ENCODE measurements at regions not wholly inside any gene's neighbourhood (a gene's known extent, or its start where the extent isn't known, plus 50 kb on each side); places are given as distances from the start of the nearest gene placed in this dataset.
"Not testable (repeated sequence)": the region's sequence is repeated elsewhere in the genome, so short reads cannot be mapped to it uniquely, and the experiment has no call there.

DNA sequence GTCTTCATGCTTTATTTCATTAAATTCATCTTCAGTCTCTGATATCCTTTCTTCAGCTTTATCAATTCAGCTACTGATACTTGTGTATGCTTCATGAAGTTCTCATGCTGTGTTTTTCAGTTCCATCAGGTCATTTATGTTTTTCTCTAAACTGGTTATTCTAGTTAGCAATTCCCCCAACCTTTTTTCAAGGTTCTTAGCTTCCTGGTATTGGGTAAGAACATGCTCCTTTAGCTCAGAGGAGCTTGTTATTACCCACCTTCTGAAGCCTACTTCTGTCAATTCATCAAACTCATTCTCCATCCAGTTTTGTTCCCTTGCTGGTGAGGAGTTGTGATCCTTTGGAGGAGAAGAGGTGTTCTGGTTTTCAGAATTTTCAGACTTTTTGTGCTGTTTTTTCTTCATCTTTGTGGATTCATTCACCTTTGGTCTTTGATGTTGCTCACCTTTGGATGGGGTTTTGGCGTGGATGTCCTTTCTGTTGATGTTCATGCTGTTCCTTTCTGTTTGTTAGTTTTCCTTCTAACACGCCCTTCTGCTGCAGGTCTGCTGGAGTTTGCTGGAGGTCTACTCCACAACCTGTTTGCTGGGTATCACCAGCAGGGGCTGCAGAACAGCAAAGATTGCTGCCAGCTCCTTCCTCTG lies 69.9 kb upstream of the PCSK5 start:
- H3K4me1 Mint-ChIP-seq; CTCF ChIA-PET; H3K4me3 ChIP-seq (ENCODE audit: control insufficient read depth in 1 of 2, extremely low read depth in 1 of 2, low read length in 1 of 2); H3K4me3 Mint-ChIP-seq; H3K36me3 ChIP-seq (ENCODE audit: control insufficient read depth in 2 of 2, extremely low read depth in 1 of 2, insufficient read depth in 1 of 2, low read length in 1 of 2); H3K27ac ChIP-seq (ENCODE audit: low read length); DNase-seq; H3K27ac Mint-ChIP-seq; POLR2A ChIA-PET; ATAC-seq (replicated peaks in 1 of 4); H3K4me1 ChIP-seq (ENCODE audit: control insufficient read depth in 1 of 2, extremely low read depth in 1 of 2, insufficient read depth in 2 of 2, low read length in 2 of 2); H3K36me3 Mint-ChIP-seq; H3K9me3 ChIP-seq: not testable (repeated sequence)
- Mint-ChIP-seq H3K9me3 (peaks cover 3 to 17% (median 4%) of the 10 kb centered on the region in 3 donors), H3K27me3 (peaks cover 12 to 23% of the 10 kb centered on the region in 2 donors)
- H3K27me3 ChIP-seq (replicated peaks in 1 of 2; ENCODE audit: control insufficient read depth in 2 of 2, extremely low read depth in 1 of 2, insufficient read depth in 2 of 2, low read length in 1 of 2), result peaks cover 0 to 12% of the 10 kb centered on the region in 2 experiments
- WGBS (ENCODE audit: insufficient coverage), result 100% methylated on average over 1 of the region's 2 CpGs

DNA sequence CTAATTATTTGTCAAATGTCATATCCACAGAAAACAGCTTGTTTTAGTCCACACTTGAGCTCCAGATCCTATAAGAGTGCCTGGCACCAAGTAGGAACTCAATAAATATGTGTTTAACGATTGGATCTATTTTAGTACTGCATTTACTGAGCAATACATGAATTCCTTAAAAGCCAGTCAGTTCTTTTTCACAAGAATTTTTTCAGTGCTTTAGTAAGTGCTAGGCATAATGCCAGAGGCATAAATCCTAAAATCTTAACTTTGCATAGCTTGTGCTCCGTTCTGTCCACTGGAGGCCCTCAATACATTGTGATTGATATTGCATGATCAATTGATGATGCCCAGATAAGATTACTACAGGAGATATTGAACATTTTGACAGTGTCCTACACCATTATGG lies 67.3 kb upstream of the PCSK5 start:
- CTCF ChIA-PET, result no interaction called here
- ATAC-seq (replicated peaks in 1 of 4) (no peak), DNase-seq (no peak)
- Histone ChIP-seq H3K4me1 (ENCODE audit: control insufficient read depth in 1 of 2, extremely low read depth in 1 of 2, insufficient read depth in 2 of 2, low read length in 2 of 2) (no peaks in the 10 kb centered on the region), H3K4me3 (ENCODE audit: control insufficient read depth in 1 of 2, extremely low read depth in 1 of 2, low read length in 1 of 2) (no peak overlapping the region), H3K27ac (ENCODE audit: low read length) (no peak overlapping the region), H3K36me3 (ENCODE audit: control insufficient read depth in 2 of 2, extremely low read depth in 1 of 2, insufficient read depth in 1 of 2, low read length in 1 of 2) (no peaks in the 10 kb centered on the region), H3K27me3 (replicated peaks in 1 of 2; ENCODE audit: control insufficient read depth in 2 of 2, extremely low read depth in 1 of 2, insufficient read depth in 2 of 2, low read length in 1 of 2) (peaks cover 0 to 12% of the 10 kb centered on the region in 2 experiments), H3K9me3 (no peaks in the 10 kb centered on the region)
- Mint-ChIP-seq H3K4me3 (no peak overlapping the region), H3K9me3 (peaks cover 0 to 6% (median 0%) of the 10 kb centered on the region in 3 donors), H3K36me3 (no peaks in the 10 kb centered on the region), H3K27ac (no peak overlapping the region), H3K27me3 (peaks cover 14 to 26% of the 10 kb centered on the region in 2 donors), H3K4me1 (no peaks in the 10 kb centered on the region)
- POLR2A ChIA-PET, result no interaction called here
- no CpG with 5 or more reads among the region's 2 CpGs for WGBS (ENCODE audit: insufficient coverage)

DNA sequence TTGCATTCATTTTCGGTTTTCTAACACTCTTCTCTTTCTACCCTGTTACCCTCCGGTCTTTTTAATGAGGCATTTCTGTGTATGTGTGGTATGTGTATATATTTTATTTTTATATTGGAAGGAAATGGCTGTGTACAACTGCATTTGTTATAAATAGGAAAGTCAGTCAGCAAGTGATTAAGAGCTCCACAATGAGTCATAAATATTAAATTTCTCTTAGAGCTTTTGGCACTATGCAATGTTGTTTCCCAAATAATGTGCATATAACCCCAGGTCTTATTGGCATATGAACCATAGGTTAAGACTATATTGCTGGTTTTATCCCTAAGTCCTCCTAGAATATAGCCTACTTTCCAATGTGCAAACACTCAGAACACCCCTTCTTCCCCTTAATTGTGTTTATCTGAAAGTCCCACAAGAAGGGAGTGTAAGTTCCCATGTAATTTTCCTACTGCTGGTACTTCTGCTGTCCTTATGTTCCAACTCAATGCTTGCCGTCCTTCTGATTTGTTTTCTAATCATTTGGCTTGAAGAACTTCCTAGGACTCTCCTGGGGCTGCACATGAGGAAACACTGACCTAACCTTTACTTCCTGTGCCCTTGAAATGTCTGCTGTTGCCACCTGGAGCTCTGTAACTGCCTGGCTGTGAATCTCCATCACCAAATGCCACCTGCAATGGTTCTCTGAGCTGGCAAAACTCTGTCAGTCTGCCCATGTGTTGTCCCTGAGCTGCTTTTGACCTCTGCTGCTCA lies 65.5 kb upstream of the PCSK5 start:
- Histone ChIP-seq H3K4me1 (ENCODE audit: control insufficient read depth in 1 of 2, extremely low read depth in 1 of 2, insufficient read depth in 2 of 2, low read length in 2 of 2) (no peaks in the 10 kb centered on the region), H3K27ac (ENCODE audit: low read length) (no peak overlapping the region), H3K9me3 (no peaks in the 10 kb centered on the region), H3K27me3 (replicated peaks in 1 of 2; ENCODE audit: control insufficient read depth in 2 of 2, extremely low read depth in 1 of 2, insufficient read depth in 2 of 2, low read length in 1 of 2) (peaks cover 0 to 12% of the 10 kb centered on the region in 2 experiments), H3K4me3 (ENCODE audit: control insufficient read depth in 1 of 2, extremely low read depth in 1 of 2, low read length in 1 of 2) (no peak overlapping the region), H3K36me3 (ENCODE audit: control insufficient read depth in 2 of 2, extremely low read depth in 1 of 2, insufficient read depth in 1 of 2, low read length in 1 of 2) (no peaks in the 10 kb centered on the region)
- H3K9me3 Mint-ChIP-seq, result no peaks in the 10 kb centered on the region
- ATAC-seq (replicated peaks in 1 of 4), result no peak
- CTCF ChIA-PET, result no interaction called here
- H3K4me1 Mint-ChIP-seq, result no peaks in the 10 kb centered on the region
- H3K36me3 Mint-ChIP-seq, result no peaks in the 10 kb centered on the region
- H3K27me3 Mint-ChIP-seq, result peaks cover 14 to 23% of the 10 kb centered on the region in 2 donors
- DNase-seq, result no peak
- no peak overlapping the region for H3K4me3 Mint-ChIP-seq
- POLR2A ChIA-PET, result no interaction called here
- H3K27ac Mint-ChIP-seq, result no peak overlapping the region
- 36% methylated on average over 1 of the region's 3 CpGs for WGBS (ENCODE audit: insufficient coverage)

DNA sequence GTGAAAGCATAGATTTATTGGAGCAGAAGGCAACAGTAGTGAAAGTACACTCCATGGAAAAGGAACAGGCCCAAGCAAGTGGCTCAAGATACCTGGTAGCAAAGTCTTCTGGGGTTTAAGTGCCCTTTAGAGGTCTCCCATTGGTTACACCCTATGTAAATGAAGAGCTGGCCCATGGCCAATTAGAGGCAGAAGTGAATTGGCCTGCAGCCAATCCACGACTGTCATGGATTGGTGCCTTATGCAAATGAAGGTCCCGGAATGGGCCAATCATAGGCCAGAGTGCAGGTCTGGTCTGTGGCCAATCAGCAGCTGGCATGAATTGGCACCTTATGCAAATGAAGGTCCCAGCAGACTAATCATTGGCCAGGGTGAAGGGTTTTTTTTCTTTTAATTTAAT lies 64.2 kb upstream of the PCSK5 start:
- no peak overlapping the region for H3K4me3 ChIP-seq (ENCODE audit: control insufficient read depth in 1 of 2, extremely low read depth in 1 of 2, low read length in 1 of 2)
- ATAC-seq (replicated peaks in 1 of 4) (no peak), DNase-seq (no peak)
- POLR2A ChIA-PET, result interaction anchor here in 1 of 2 donors (1.0 kb wide), 1 partner anchor 15 kb away, joined by 3 read pairs; no protein-coding TSS in a partner anchor
- no peak overlapping the region for H3K4me3 Mint-ChIP-seq
- no peaks in the 10 kb centered on the region for H3K36me3 ChIP-seq (ENCODE audit: control insufficient read depth in 2 of 2, extremely low read depth in 1 of 2, insufficient read depth in 1 of 2, low read length in 1 of 2)
- 78% methylated on average over 2 of the region's 2 CpGs for WGBS (ENCODE audit: insufficient coverage)
- H3K36me3 Mint-ChIP-seq, result no peaks in the 10 kb centered on the region
- peaks cover 10 to 23% of the 10 kb centered on the region in 2 donors for H3K27me3 Mint-ChIP-seq
- no peak overlapping the region for H3K27ac Mint-ChIP-seq
- no peak overlapping the region for H3K27ac ChIP-seq (ENCODE audit: low read length)
- no peaks in the 10 kb centered on the region for H3K4me1 ChIP-seq (ENCODE audit: control insufficient read depth in 1 of 2, extremely low read depth in 1 of 2, insufficient read depth in 2 of 2, low read length in 2 of 2)
- CTCF ChIA-PET, result no interaction called here
- no peaks in the 10 kb centered on the region for H3K4me1 Mint-ChIP-seq
- no peaks in the 10 kb centered on the region for H3K9me3 ChIP-seq
- H3K9me3 Mint-ChIP-seq, result no peaks in the 10 kb centered on the region
- peaks cover 0 to 7% of the 10 kb centered on the region in 2 experiments for H3K27me3 ChIP-seq (replicated peaks in 1 of 2; ENCODE audit: control insufficient read depth in 2 of 2, extremely low read depth in 1 of 2, insufficient read depth in 2 of 2, low read length in 1 of 2)

DNA sequence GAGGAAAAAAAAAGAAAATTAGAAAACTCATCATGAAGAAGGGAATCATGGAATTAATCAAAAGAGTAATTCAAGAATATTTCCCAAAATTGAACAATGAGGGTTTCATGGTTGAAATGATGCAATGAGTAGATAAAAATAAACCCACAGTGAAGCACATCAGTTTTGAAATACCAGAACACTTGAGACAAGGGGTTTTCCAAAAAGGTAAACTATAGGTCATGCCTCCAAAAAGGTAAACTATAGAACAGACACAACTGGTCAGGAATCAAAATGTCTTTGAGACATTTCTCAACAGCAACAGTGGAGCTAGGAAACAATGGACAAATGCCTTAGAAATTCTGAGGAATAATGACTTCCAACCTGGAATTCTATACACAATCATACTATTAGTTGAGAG lies 60.2 kb upstream of the PCSK5 start:
- Mint-ChIP-seq H3K4me3 (no peak overlapping the region), H3K9me3 (no peaks in the 10 kb centered on the region), H3K36me3 (no peaks in the 10 kb centered on the region), H3K27ac (no peak overlapping the region), H3K27me3 (peaks cover 2 to 10% of the 10 kb centered on the region in 2 donors), H3K4me1 (no peaks in the 10 kb centered on the region)
- H3K27ac ChIP-seq (ENCODE audit: low read length), result no peak overlapping the region
- CTCF ChIA-PET, result no interaction called here
- no peaks in the 10 kb centered on the region for H3K9me3 ChIP-seq
- ATAC-seq (replicated peaks in 1 of 4) (no peak), DNase-seq (no peak)
- H3K4me1 ChIP-seq (ENCODE audit: control insufficient read depth in 1 of 2, extremely low read depth in 1 of 2, insufficient read depth in 2 of 2, low read length in 2 of 2), result no peaks in the 10 kb centered on the region
- no peaks in the 10 kb centered on the region for H3K27me3 ChIP-seq (replicated peaks in 1 of 2; ENCODE audit: control insufficient read depth in 2 of 2, extremely low read depth in 1 of 2, insufficient read depth in 2 of 2, low read length in 1 of 2)
- POLR2A ChIA-PET, result no interaction called here
- no peaks in the 10 kb centered on the region for H3K36me3 ChIP-seq (ENCODE audit: control insufficient read depth in 2 of 2, extremely low read depth in 1 of 2, insufficient read depth in 1 of 2, low read length in 1 of 2)
- no peak overlapping the region for H3K4me3 ChIP-seq (ENCODE audit: control insufficient read depth in 1 of 2, extremely low read depth in 1 of 2, low read length in 1 of 2)

DNA sequence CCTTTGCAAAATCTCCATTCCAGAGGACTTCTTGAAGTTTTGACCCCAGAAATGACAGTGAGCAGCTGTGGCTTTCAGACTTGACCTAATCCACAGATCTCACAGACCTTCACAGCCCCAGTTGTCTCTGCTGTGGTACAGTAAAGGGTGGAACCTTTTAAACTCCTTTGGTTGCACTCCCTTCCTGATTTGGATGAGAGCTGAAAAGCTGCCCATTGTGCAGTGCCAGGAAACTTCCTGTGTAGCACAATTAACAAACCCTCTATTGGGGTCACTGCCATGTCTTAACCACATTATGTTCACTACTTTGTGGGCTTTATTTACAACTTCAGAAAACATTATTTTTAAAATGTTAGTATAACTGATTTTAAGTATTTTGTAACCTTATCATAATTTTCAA lies 56.7 kb upstream of the PCSK5 start:
- no peaks in the 10 kb centered on the region for H3K9me3 Mint-ChIP-seq
- Histone ChIP-seq H3K4me3 (ENCODE audit: control insufficient read depth in 1 of 2, extremely low read depth in 1 of 2, low read length in 1 of 2) (no peak overlapping the region), H3K27me3 (replicated peaks in 1 of 2; ENCODE audit: control insufficient read depth in 2 of 2, extremely low read depth in 1 of 2, insufficient read depth in 2 of 2, low read length in 1 of 2) (no peaks in the 10 kb centered on the region), H3K9me3 (no peaks in the 10 kb centered on the region), H3K36me3 (ENCODE audit: control insufficient read depth in 2 of 2, extremely low read depth in 1 of 2, insufficient read depth in 1 of 2, low read length in 1 of 2) (no peaks in the 10 kb centered on the region), H3K27ac (ENCODE audit: low read length) (no peak overlapping the region), H3K4me1 (ENCODE audit: control insufficient read depth in 1 of 2, extremely low read depth in 1 of 2, insufficient read depth in 2 of 2, low read length in 2 of 2) (no peaks in the 10 kb centered on the region)
- ATAC-seq (replicated peaks in 1 of 4) (no peak), DNase-seq (no peak)
- H3K4me1 Mint-ChIP-seq, result no peaks in the 10 kb centered on the region
- POLR2A ChIA-PET, result no interaction called here
- H3K27ac Mint-ChIP-seq, result no peak overlapping the region
- H3K27me3 Mint-ChIP-seq, result peaks cover 0 to 2% of the 10 kb centered on the region in 2 donors
- CTCF ChIA-PET, result no interaction called here
- no peak overlapping the region for H3K4me3 Mint-ChIP-seq
- no peaks in the 10 kb centered on the region for H3K36me3 Mint-ChIP-seq
